ENCODE measurements at regions not wholly inside any gene's neighbourhood (a gene's known extent, or its start where the extent isn't known, plus 50 kb on each side); places are given as distances from the start of the nearest gene placed in this dataset.

- TF ChIP-seq CTCF (IDR thresholded peaks at IDR 0.05; ENCODE audit: low read length) (no peak), EZH2 (optimal IDR thresholded peaks at IDR 0.05; ENCODE audit: low read depth, low read length) (no peak), EZH2phosphoT487 (IDR thresholded peaks at IDR 0.05; ENCODE audit: low read length) (no peak)
These were observed 852.3 kb upstream of the HS3ST5 start for GRCh38 chr6:115194981-115195638.
